GM23338 (cell line): ENCODE measurements at regions not wholly inside any gene's neighbourhood (a gene's known extent, or its start where the extent isn't known, plus 50 kb on each side); places are given as distances from the start of the nearest gene placed in this dataset.

Experiments
- ATAC-seq: fragments of 200-7000 bp; cut with Tn5 transposase; 3 replicates; pipeline ENCODE4 v1.9.1; 2020
- DNase-seq: peaks from one replicate; pipeline ENCODE4 v3.0.0-alpha.2; 2015; ENCODE audit warnings: low spot score
- H2AFZ ChIP-seq: fragments of 200-600 bp; sonication (generic); 2 replicates; pipeline ENCODE4 v1.8.0; 2016; ENCODE audit warnings: antibody characterized with exemption, mild to moderate bottlenecking, moderate library complexity
- H3F3A ChIP-seq: fragments of 200-600 bp; sonication (generic); replicated peaks from 2 replicates; pipeline ENCODE4 v1.8.0; 2017; ENCODE audit warnings: antibody characterized with exemption, mixed run types, low read depth
- H3K27ac ChIP-seq: fragments of 200-600 bp; sonication (generic); 2 replicates; pipeline ENCODE4 v1.6.1; 2016; ENCODE audit warnings: low read depth
- H3K27me3 ChIP-seq: fragments of 200-600 bp; sonication (generic); 2 replicates; pipeline ENCODE4 v1.8.0; 2016; ENCODE audit warnings: mild to moderate bottlenecking, mixed run types, moderate library complexity; ENCODE audit not compliant: insufficient read depth
- H3K36me3 ChIP-seq: fragments of 200-600 bp; sonication (generic); 2 replicates; pipeline ENCODE4 v1.8.0; 2016; ENCODE audit warnings: mild to moderate bottlenecking; ENCODE audit not compliant: insufficient read depth
- H3K4me1 ChIP-seq: fragments of 200-600 bp; sonication (generic); 2 replicates; pipeline ENCODE4 v1.8.0; 2016; ENCODE audit warnings: mild to moderate bottlenecking, moderate library complexity; ENCODE audit not compliant: insufficient read depth
- H3K4me2 ChIP-seq: fragments of 200-600 bp; sonication (generic); 2 replicates; pipeline ENCODE4 v1.7.1; 2017; ENCODE audit warnings: mixed run types
- H3K4me3 ChIP-seq: fragments of 200-600 bp; sonication (generic); 2 replicates; pipeline ENCODE4 v1.6.1; 2016; ENCODE audit warnings: mixed run types
- H3K79me2 ChIP-seq: fragments of 200-600 bp; sonication (generic); replicated peaks from 2 replicates; pipeline ENCODE4 v1.8.0; 2017; ENCODE audit warnings: mild to moderate bottlenecking; ENCODE audit not compliant: insufficient read depth
- H3K9me2 ChIP-seq: fragments of 200-600 bp; sonication (generic); 2 replicates; pipeline ENCODE4 v1.8.0; 2017; ENCODE audit not compliant: insufficient read depth
- H4K20me1 ChIP-seq: fragments of 200-600 bp; sonication (generic); replicated peaks from 2 replicates; pipeline ENCODE4 v1.8.0; 2017; ENCODE audit warnings: mild to moderate bottlenecking; ENCODE audit not compliant: insufficient read depth
- H3K27ac Mint-ChIP-seq: 2 replicates; pipeline ENCODE4 v1.8.0; 2020; ENCODE audit warnings: inconsistent platforms, mild to moderate bottlenecking, moderate library complexity, mixed read lengths
- H3K27me3 Mint-ChIP-seq: 3 replicates; pipeline ENCODE4 v1.8.0; 2022; ENCODE audit warnings: low read depth, mild to moderate bottlenecking, moderate library complexity, mixed read lengths, inconsistent platforms; ENCODE audit not compliant: insufficient read depth, poor library complexity
- H3K36me3 Mint-ChIP-seq: 3 replicates; pipeline ENCODE4 v1.8.0; 2021; ENCODE audit warnings: low read depth, mild to moderate bottlenecking, inconsistent platforms, moderate library complexity, mixed read lengths
- H3K4me1 Mint-ChIP-seq: 3 replicates; pipeline ENCODE4 v1.8.0; 2020; ENCODE audit warnings: mild to moderate bottlenecking, inconsistent platforms, mixed read lengths
- H3K4me3 Mint-ChIP-seq: 3 replicates; pipeline ENCODE4 v1.8.0; 2021; ENCODE audit warnings: moderate library complexity, mild to moderate bottlenecking, inconsistent platforms, mixed read lengths
- H3K9me3 Mint-ChIP-seq: 3 replicates; pipeline ENCODE4 v1.8.0; 2020; ENCODE audit warnings: moderate library complexity, mild to moderate bottlenecking, inconsistent platforms, mixed read lengths
- CREB1 ChIP-seq: fragments of 250-450 bp; sonication (Bioruptor Pico); IDR thresholded peaks from 2 replicates; pipeline ENCODE4 v1.5.0; 2020; ENCODE audit warnings: low read depth, mild to moderate bottlenecking, moderate library complexity
- EZH2 ChIP-seq: fragments of 200-600 bp; sonication (generic); IDR thresholded peaks from one replicate; pipeline ENCODE4 v1.8.0; 2017; ENCODE audit warnings: antibody characterized with exemption, mild to moderate bottlenecking, low read depth; ENCODE audit not compliant: unreplicated experiment
- EZH2phosphoT487 ChIP-seq: fragments of 200-600 bp; sonication (generic); IDR thresholded peaks from one replicate; pipeline ENCODE4 v1.8.1; 2018; ENCODE audit warnings: antibody characterized with exemption; ENCODE audit not compliant: unreplicated experiment
- JUNB ChIP-seq: IDR thresholded peaks from one replicate; pipeline ENCODE4 v1.6.1; 2016; ENCODE audit warnings: antibody characterized with exemption; ENCODE audit not compliant: unreplicated experiment
- NANOG ChIP-seq: IDR thresholded peaks from 2 replicates; pipeline ENCODE4 v1.6.1; 2016; ENCODE audit warnings: antibody characterized with exemption, borderline replicate concordance
- POLR2AphosphoS5 ChIP-seq: IDR thresholded peaks from 2 replicates; pipeline ENCODE4 v1.6.1; 2016; ENCODE audit warnings: antibody characterized with exemption, low read depth
- STAT1 ChIP-seq: IDR thresholded peaks from one replicate; pipeline ENCODE4 v1.6.1; 2016; ENCODE audit warnings: antibody characterized with exemption; ENCODE audit not compliant: unreplicated experiment
- ZNF114 ChIP-seq: fragments of 250-450 bp; sonication (Bioruptor Pico); IDR thresholded peaks from 2 replicates; pipeline ENCODE4 v1.5.0; 2020; ENCODE audit warnings: mild to moderate bottlenecking, moderate library complexity
- ZNF331 ChIP-seq: fragments of 250-450 bp; sonication (Bioruptor Pico); IDR thresholded peaks from 2 replicates; pipeline ENCODE4 v1.5.0; 2020; ENCODE audit warnings: low read depth, mild to moderate bottlenecking, moderate library complexity
- TF ChIP-seq, protein P1 (sequence below): fragments of 250-450 bp; sonication (Bioruptor Pico); IDR thresholded peaks from 2 replicates; pipeline ENCODE4 v1.5.0; 2020; ENCODE audit warnings: mild to moderate bottlenecking, moderate library complexity
- TF ChIP-seq, protein P2 (sequence below), 2 experiments: fragments of 200-600 bp in 1 of 2; sonication (generic) in 1 of 2; conservative IDR thresholded peaks; 2 replicates each; pipeline versions ENCODE4 v1.5.1 to v1.6.1; 2016 to 2017; ENCODE audit warnings: antibody characterized with exemption in 2 of 2, low read depth in 2 of 2, mild to moderate bottlenecking in 2 of 2, moderate library complexity in 1 of 2
- TF ChIP-seq, protein P3 (sequence below): IDR thresholded peaks from one replicate; pipeline ENCODE4 v1.6.1; 2018; ENCODE audit warnings: antibody characterized with exemption; ENCODE audit not compliant: unreplicated experiment

DNA sequence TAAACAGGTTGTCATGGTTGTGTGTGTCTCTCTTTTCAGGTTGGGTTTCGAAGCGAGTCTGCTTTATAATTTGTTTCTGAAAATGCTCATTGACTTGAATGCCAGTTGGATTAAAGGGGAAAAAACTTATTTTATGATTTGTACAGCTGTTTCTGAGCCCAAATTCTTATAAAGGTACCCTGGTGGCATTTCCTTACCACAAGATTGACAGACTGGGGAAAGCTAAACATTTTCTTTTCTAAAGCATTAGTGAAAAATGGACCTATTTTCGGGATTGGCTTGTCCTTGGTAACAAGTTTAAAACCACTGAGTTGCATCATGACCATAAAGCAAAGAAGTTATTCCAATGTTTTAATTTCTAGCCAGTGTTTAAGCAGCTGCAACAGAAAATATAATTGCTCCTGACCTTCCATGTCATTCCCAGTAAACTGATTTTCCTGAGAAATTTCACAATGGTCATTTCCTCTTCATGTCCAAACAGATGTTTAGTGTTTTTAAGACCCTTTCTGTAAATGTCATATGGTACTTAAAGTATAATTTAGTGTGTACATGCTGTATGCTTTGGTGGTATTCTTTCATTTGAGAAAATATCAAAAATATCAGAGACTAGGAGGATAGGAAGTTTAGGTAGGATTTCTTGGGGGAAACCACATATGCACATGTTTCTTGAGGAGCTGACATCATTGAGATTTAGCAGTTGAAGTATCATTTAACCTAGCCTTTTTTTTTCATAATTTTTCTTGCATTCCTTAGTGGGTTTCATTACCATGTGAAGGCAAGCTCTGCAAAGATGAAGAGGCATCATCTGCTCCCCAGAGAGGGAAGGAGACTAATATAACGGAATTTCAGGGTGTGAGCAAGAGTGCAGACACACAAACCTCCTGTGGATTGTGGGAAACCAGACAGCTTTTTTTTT lies 667.1 kb upstream of the RGMB start:
- H3K27me3 ChIP-seq = no peaks in the 10 kb centered on the region
- Mint-ChIP-seq H3K4me1 (no peaks in the 10 kb centered on the region), H3K27me3 (no peaks in the 10 kb centered on the region), H3K36me3 (no peaks in the 10 kb centered on the region), H3K9me3 (no peaks in the 10 kb centered on the region), H3K27ac (no peak overlapping the region), H3K4me3 (no peak overlapping the region)
- DNase-seq (no peak), ATAC-seq (no peak)
- H3K4me1 ChIP-seq = no peaks in the 10 kb centered on the region
- H3K4me2 ChIP-seq = no peak overlapping the region
- peak overlapping the region; percentile 43; the same call in 1 of the 2 replicates for H2AFZ ChIP-seq
- TF ChIP-seq EZH2 (no peak), EZH2phosphoT487 (no peak), ZNF114 (CRISPR knock-in tag) (no peak), CREB1 (CRISPR knock-in tag) (no peak), ZNF331 (CRISPR knock-in tag) (no peak), STAT1 (no peak), POLR2AphosphoS5 (no peak), NANOG (no peak), JUNB (no peak)
- TF ChIP-seq, protein P1, sequence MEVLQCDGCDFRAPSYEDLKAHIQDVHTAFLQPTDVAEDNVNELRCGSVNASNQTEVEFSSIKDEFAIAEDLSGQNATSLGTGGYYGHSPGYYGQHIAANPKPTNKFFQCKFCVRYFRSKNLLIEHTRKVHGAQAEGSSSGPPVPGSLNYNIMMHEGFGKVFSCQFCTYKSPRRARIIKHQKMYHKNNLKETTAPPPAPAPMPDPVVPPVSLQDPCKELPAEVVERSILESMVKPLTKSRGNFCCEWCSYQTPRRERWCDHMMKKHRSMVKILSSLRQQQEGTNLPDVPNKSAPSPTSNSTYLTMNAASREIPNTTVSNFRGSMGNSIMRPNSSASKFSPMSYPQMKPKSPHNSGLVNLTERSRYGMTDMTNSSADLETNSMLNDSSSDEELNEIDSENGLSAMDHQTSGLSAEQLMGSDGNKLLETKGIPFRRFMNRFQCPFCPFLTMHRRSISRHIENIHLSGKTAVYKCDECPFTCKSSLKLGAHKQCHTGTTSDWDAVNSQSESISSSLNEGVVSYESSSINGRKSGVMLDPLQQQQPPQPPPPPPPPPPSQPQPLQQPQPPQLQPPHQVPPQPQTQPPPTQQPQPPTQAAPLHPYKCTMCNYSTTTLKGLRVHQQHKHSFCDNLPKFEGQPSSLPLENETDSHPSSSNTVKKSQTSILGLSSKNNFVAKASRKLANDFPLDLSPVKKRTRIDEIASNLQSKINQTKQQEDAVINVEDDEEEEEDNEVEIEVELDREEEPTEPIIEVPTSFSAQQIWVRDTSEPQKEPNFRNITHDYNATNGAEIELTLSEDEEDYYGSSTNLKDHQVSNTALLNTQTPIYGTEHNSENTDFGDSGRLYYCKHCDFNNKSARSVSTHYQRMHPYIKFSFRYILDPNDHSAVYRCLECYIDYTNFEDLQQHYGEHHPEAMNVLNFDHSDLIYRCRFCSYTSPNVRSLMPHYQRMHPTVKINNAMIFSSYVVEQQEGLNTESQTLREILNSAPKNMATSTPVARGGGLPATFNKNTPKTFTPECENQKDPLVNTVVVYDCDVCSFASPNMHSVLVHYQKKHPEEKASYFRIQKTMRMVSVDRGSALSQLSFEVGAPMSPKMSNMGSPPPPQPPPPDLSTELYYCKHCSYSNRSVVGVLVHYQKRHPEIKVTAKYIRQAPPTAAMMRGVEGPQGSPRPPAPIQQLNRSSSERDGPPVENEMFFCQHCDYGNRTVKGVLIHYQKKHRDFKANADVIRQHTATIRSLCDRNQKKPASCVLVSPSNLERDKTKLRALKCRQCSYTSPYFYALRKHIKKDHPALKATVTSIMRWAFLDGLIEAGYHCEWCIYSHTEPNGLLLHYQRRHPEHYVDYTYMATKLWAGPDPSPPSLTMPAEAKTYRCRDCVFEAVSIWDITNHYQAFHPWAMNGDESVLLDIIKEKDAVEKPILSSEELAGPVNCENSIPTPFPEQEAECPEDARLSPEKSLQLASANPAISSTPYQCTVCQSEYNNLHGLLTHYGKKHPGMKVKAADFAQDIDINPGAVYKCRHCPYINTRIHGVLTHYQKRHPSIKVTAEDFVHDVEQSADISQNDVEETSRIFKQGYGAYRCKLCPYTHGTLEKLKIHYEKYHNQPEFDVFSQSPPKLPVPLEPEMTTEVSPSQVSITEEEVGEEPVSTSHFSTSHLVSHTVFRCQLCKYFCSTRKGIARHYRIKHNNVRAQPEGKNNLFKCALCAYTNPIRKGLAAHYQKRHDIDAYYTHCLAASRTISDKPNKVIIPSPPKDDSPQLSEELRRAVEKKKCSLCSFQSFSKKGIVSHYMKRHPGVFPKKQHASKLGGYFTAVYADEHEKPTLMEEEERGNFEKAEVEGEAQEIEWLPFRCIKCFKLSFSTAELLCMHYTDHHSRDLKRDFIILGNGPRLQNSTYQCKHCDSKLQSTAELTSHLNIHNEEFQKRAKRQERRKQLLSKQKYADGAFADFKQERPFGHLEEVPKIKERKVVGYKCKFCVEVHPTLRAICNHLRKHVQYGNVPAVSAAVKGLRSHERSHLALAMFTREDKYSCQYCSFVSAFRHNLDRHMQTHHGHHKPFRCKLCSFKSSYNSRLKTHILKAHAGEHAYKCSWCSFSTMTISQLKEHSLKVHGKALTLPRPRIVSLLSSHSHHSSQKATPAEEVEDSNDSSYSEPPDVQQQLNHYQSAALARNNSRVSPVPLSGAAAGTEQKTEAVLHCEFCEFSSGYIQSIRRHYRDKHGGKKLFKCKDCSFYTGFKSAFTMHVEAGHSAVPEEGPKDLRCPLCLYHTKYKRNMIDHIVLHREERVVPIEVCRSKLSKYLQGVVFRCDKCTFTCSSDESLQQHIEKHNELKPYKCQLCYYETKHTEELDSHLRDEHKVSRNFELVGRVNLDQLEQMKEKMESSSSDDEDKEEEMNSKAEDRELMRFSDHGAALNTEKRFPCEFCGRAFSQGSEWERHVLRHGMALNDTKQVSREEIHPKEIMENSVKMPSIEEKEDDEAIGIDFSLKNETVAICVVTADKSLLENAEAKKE (CRISPR knock-in tag) = no peak
- TF ChIP-seq, protein P2, sequence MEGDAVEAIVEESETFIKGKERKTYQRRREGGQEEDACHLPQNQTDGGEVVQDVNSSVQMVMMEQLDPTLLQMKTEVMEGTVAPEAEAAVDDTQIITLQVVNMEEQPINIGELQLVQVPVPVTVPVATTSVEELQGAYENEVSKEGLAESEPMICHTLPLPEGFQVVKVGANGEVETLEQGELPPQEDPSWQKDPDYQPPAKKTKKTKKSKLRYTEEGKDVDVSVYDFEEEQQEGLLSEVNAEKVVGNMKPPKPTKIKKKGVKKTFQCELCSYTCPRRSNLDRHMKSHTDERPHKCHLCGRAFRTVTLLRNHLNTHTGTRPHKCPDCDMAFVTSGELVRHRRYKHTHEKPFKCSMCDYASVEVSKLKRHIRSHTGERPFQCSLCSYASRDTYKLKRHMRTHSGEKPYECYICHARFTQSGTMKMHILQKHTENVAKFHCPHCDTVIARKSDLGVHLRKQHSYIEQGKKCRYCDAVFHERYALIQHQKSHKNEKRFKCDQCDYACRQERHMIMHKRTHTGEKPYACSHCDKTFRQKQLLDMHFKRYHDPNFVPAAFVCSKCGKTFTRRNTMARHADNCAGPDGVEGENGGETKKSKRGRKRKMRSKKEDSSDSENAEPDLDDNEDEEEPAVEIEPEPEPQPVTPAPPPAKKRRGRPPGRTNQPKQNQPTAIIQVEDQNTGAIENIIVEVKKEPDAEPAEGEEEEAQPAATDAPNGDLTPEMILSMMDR (conservative IDR thresholded peaks at IDR 0.05; ENCODE audit: low read depth in 2 of 2) = no peak
- TF ChIP-seq, protein P3, sequence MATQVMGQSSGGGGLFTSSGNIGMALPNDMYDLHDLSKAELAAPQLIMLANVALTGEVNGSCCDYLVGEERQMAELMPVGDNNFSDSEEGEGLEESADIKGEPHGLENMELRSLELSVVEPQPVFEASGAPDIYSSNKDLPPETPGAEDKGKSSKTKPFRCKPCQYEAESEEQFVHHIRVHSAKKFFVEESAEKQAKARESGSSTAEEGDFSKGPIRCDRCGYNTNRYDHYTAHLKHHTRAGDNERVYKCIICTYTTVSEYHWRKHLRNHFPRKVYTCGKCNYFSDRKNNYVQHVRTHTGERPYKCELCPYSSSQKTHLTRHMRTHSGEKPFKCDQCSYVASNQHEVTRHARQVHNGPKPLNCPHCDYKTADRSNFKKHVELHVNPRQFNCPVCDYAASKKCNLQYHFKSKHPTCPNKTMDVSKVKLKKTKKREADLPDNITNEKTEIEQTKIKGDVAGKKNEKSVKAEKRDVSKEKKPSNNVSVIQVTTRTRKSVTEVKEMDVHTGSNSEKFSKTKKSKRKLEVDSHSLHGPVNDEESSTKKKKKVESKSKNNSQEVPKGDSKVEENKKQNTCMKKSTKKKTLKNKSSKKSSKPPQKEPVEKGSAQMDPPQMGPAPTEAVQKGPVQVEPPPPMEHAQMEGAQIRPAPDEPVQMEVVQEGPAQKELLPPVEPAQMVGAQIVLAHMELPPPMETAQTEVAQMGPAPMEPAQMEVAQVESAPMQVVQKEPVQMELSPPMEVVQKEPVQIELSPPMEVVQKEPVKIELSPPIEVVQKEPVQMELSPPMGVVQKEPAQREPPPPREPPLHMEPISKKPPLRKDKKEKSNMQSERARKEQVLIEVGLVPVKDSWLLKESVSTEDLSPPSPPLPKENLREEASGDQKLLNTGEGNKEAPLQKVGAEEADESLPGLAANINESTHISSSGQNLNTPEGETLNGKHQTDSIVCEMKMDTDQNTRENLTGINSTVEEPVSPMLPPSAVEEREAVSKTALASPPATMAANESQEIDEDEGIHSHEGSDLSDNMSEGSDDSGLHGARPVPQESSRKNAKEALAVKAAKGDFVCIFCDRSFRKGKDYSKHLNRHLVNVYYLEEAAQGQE = no peak
- H3K27ac ChIP-seq = no peak overlapping the region
- H3K9me2 ChIP-seq = no peaks in the 10 kb centered on the region
- H3K4me3 ChIP-seq = no peak overlapping the region
- H3K79me2 ChIP-seq = no peaks in the 10 kb centered on the region
- no peaks in the 10 kb centered on the region for H3K36me3 ChIP-seq
- H4K20me1 ChIP-seq = no peaks in the 10 kb centered on the region
- H3F3A ChIP-seq = no peaks in the 10 kb centered on the region
